H1 (cell line): ENCODE measurements at regions not wholly inside any gene's neighbourhood (a gene's known extent, or its start where the extent isn't known, plus 50 kb on each side); places are given as distances from the start of the nearest gene placed in this dataset.

Source experiments
- TAF7 ChIP-seq: optimal IDR thresholded peaks from 2 replicates; pipeline ENCODE3; 2011; ENCODE audit warnings: low read depth, mild to moderate bottlenecking, inconsistent platforms, low read length, moderate library complexity, borderline replicate concordance

- TF ChIP-seq TAF7: no peak
- TF ChIP-seq, all 59 proteins: peak for 0
Measured at GRCh38 chr11:120039039-120039438, 98.9 kb downstream of the TRIM29 start (continued).
